Liver (tissue), 8 donors: ENCODE measurements at regions not wholly inside any gene's neighbourhood (a gene's known extent, or its start where the extent isn't known, plus 50 kb on each side); places are given as distances from the start of the nearest gene placed in this dataset.

ENCODE experiments used
- DNase-seq: peaks from one replicate; pipeline ENCODE4 v3.0.0-alpha.2; 2017; ENCODE audit warnings: low spot score
- H3K27ac ChIP-seq, 2 donors: one replicate each; pipeline ENCODE4 v1.7.0; 2013; ENCODE audit warnings: inconsistent platforms in 2 of 2, low read length in 2 of 2, control low read depth in 1 of 2, low read depth in 1 of 2, mild to moderate bottlenecking in 1 of 2
- H3K27me3 ChIP-seq, 4 donors: one replicate each; pipeline versions ENCODE4 v1.6.1 to v1.7.0; 2013; ENCODE audit warnings: low read length in 3 of 4, inconsistent platforms in 1 of 4, mild to moderate bottlenecking in 1 of 4, moderate library complexity in 1 of 4; ENCODE audit not compliant: control insufficient read depth in 4 of 4, insufficient read depth in 4 of 4
- H3K36me3 ChIP-seq, 4 donors: one replicate each; pipeline versions ENCODE4 v1.6.1 to v1.7.0; 2013; ENCODE audit warnings: low read length in 3 of 4, mild to moderate bottlenecking in 3 of 4, low read depth in 1 of 4, moderate library complexity in 1 of 4; ENCODE audit not compliant: control insufficient read depth in 4 of 4, insufficient read depth in 3 of 4
- H3K4me1 ChIP-seq, 4 donors: one replicate each; pipeline versions ENCODE4 v1.6.1 to v1.7.0; 2013; ENCODE audit warnings: low read length in 3 of 4, mild to moderate bottlenecking in 3 of 4, moderate library complexity in 1 of 4; ENCODE audit not compliant: control insufficient read depth in 4 of 4, insufficient read depth in 4 of 4
- H3K4me3 ChIP-seq, 3 donors: one replicate each; pipeline versions ENCODE4 v1.6.1 to v1.7.0; 2013; ENCODE audit warnings: low read length in 3 of 3, control low read depth in 1 of 3, low read depth in 1 of 3, mild to moderate bottlenecking in 1 of 3
- H3K9ac ChIP-seq, 2 donors: one replicate each; pipeline ENCODE4 v1.7.0; 2013; ENCODE audit warnings: low read length in 2 of 2, mild to moderate bottlenecking in 2 of 2, moderate library complexity in 2 of 2, control low read depth in 1 of 2, low read depth in 1 of 2
- H3K9me3 ChIP-seq, 4 donors: one replicate each; pipeline versions ENCODE4 v1.6.1 to v1.7.0; 2013; ENCODE audit warnings: low read length in 3 of 4; ENCODE audit not compliant: control insufficient read depth in 4 of 4
- EGR1 ChIP-seq, 2 donors: IDR thresholded peaks; 2 replicates each; pipeline ENCODE4 v1.6.1; 2016 to 2018; ENCODE audit warnings: antibody characterized with exemption in 2 of 2, low read depth in 2 of 2
- FOXA2 ChIP-seq: IDR thresholded peaks from 2 replicates; pipeline ENCODE4 v1.6.1; 2016; ENCODE audit warnings: antibody characterized with exemption
- GABPA ChIP-seq, 2 donors: IDR thresholded peaks in 1 of 2; conservative IDR thresholded peaks in 1 of 2; 2 replicates each; pipeline ENCODE4 v1.6.1; 2016; ENCODE audit warnings: antibody characterized with exemption in 2 of 2, mild to moderate bottlenecking in 1 of 2, moderate library complexity in 1 of 2
- HNF4A ChIP-seq, 2 donors: conservative IDR thresholded peaks; 2 replicates each; pipeline ENCODE4 v1.6.1; 2016; ENCODE audit warnings: antibody characterized with exemption in 2 of 2, mild to moderate bottlenecking in 2 of 2
- HNF4G ChIP-seq: IDR thresholded peaks from 2 replicates; pipeline ENCODE4 v1.6.1; 2016; ENCODE audit warnings: antibody characterized with exemption
- JUND ChIP-seq, 2 donors: IDR thresholded peaks; 2 replicates each; pipeline ENCODE4 v1.6.1; 2016; ENCODE audit warnings: antibody characterized with exemption in 2 of 2
- NR2F2 ChIP-seq: IDR thresholded peaks from 2 replicates; pipeline ENCODE4 v1.6.1; 2016; ENCODE audit warnings: antibody characterized with exemption
- RAD21 ChIP-seq, 2 donors: IDR thresholded peaks; 2 replicates each; pipeline ENCODE4 v1.6.1; 2016; ENCODE audit warnings: antibody characterized with exemption in 2 of 2, mild to moderate bottlenecking in 2 of 2
- REST ChIP-seq: IDR thresholded peaks from 2 replicates; pipeline ENCODE4 v1.6.1; 2016; ENCODE audit warnings: antibody characterized with exemption, mild to moderate bottlenecking
- RXRA ChIP-seq, 2 donors: IDR thresholded peaks; 2 replicates each; pipeline ENCODE4 v1.6.1; 2017 to 2018; ENCODE audit warnings: antibody characterized with exemption in 2 of 2, mild to moderate bottlenecking in 1 of 2
- SP1 ChIP-seq: IDR thresholded peaks from 2 replicates; pipeline ENCODE4 v1.6.1; 2018; ENCODE audit warnings: antibody characterized with exemption, mild to moderate bottlenecking
- TAF1 ChIP-seq: conservative IDR thresholded peaks from 2 replicates; pipeline ENCODE4 v1.6.1; 2016; ENCODE audit warnings: antibody characterized with exemption, mild to moderate bottlenecking
- YY1 ChIP-seq: IDR thresholded peaks from 2 replicates; pipeline ENCODE4 v1.6.1; 2016; ENCODE audit warnings: antibody characterized with exemption, mild to moderate bottlenecking
- ZBTB33 ChIP-seq: IDR thresholded peaks from 2 replicates; pipeline ENCODE4 v1.6.1; 2016; ENCODE audit warnings: antibody characterized with exemption
- WGBS: extraction: QIAGEN DNeasy Blood & Tissue Kit; methylation state at CpG from one replicate; pipeline ENCODE4 v1.1.7; 2013; 5-methylcytosine and 5-hydroxymethylcytosine counted together
- TF ChIP-seq, protein P1 (sequence below): IDR thresholded peaks from 2 replicates; pipeline ENCODE4 v1.6.1; 2016; ENCODE audit warnings: antibody characterized with exemption
- TF ChIP-seq, protein P2 (sequence below): fragments of 150-350 bp; IDR thresholded peaks from 2 replicates; pipeline ENCODE4 v1.5.1; 2017; ENCODE audit warnings: improper control_type of control experiment, low read depth, low read length; ENCODE audit not compliant: missing input control
- TF ChIP-seq, protein P3 (sequence below): IDR thresholded peaks from 2 replicates; pipeline ENCODE4 v1.6.1; 2016; ENCODE audit warnings: antibody characterized with exemption
- donor health status: healthy.
- donor health status: healthy.
- donor health status: healthy.
- donor health status: healthy.
- donor health status: healthy.

- Histone ChIP-seq H3K4me1 (no peaks in the 10 kb centered on the region), H3K27me3 (no peaks in the 10 kb centered on the region), H3K9me3 (no peaks in the 10 kb centered on the region), H3K27ac (no peak overlapping the region), H3K4me3 (no peak overlapping the region), H3K36me3 (no peaks in the 10 kb centered on the region), H3K9ac (no peak overlapping the region)
- 54% methylated on average over 3 of the region's 3 CpGs for WGBS
- no peak for TF ChIP-seq JUND (IDR thresholded peaks at IDR 0.05)
- no peak for TF ChIP-seq HNF4G
- no peak for TF ChIP-seq FOXA2
- no peak for TF ChIP-seq REST
- TF ChIP-seq RXRA (IDR thresholded peaks at IDR 0.05) = no peak
- TF ChIP-seq EGR1 (IDR thresholded peaks at IDR 0.05; ENCODE audit: low read depth in 2 of 2) = no peak
- TF ChIP-seq SP1 = no peak
- TF ChIP-seq RAD21 (IDR thresholded peaks at IDR 0.05) = no peak
- TF ChIP-seq, protein P1, sequence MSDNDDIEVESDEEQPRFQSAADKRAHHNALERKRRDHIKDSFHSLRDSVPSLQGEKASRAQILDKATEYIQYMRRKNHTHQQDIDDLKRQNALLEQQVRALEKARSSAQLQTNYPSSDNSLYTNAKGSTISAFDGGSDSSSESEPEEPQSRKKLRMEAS = no peak
- no peak for TF ChIP-seq ZBTB33
- TF ChIP-seq, protein P2, sequence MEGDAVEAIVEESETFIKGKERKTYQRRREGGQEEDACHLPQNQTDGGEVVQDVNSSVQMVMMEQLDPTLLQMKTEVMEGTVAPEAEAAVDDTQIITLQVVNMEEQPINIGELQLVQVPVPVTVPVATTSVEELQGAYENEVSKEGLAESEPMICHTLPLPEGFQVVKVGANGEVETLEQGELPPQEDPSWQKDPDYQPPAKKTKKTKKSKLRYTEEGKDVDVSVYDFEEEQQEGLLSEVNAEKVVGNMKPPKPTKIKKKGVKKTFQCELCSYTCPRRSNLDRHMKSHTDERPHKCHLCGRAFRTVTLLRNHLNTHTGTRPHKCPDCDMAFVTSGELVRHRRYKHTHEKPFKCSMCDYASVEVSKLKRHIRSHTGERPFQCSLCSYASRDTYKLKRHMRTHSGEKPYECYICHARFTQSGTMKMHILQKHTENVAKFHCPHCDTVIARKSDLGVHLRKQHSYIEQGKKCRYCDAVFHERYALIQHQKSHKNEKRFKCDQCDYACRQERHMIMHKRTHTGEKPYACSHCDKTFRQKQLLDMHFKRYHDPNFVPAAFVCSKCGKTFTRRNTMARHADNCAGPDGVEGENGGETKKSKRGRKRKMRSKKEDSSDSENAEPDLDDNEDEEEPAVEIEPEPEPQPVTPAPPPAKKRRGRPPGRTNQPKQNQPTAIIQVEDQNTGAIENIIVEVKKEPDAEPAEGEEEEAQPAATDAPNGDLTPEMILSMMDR = no peak
- TF ChIP-seq GABPA (IDR thresholded peaks at IDR 0.05 in 1 of 2, conservative IDR thresholded peaks at IDR 0.05 in 1 of 2) = no peak
- no peak for DNase-seq
Measured at GRCh38 chr14:38883127-38883526, 219.9 kb downstream of the SEC23A start.

- H3K27ac ChIP-seq = no peak overlapping the region
- no peaks in the 10 kb centered on the region for H3K4me1 ChIP-seq
- H3K4me3 ChIP-seq = no peak overlapping the region
- H3K9me3 ChIP-seq = no peaks in the 10 kb centered on the region
- no peak overlapping the region for H3K9ac ChIP-seq
- DNase-seq = no peak
- TF ChIP-seq HNF4A (conservative IDR thresholded peaks at IDR 0.05) = no peak
- no peak for TF ChIP-seq JUND (IDR thresholded peaks at IDR 0.05)
- no peak for TF ChIP-seq YY1
- TF ChIP-seq, protein P3, sequence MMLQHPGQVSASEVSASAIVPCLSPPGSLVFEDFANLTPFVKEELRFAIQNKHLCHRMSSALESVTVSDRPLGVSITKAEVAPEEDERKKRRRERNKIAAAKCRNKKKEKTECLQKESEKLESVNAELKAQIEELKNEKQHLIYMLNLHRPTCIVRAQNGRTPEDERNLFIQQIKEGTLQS = no peak
- no peak for TF ChIP-seq REST
- no peak for TF ChIP-seq ZBTB33
- TF ChIP-seq RXRA (IDR thresholded peaks at IDR 0.05) = no peak
- TF ChIP-seq, protein P1 = no peak
- TF ChIP-seq NR2F2 = no peak
- no peak for TF ChIP-seq EGR1 (IDR thresholded peaks at IDR 0.05; ENCODE audit: low read depth in 2 of 2)
- no peak for TF ChIP-seq TAF1
- H3K36me3 ChIP-seq = no peaks in the 10 kb centered on the region
- no peaks in the 10 kb centered on the region for H3K27me3 ChIP-seq
Measured at GRCh38 chr14:38882533-38882932, 220.5 kb downstream of the SEC23A start.
